Smooth muscle cell (in vitro differentiated cells): ENCODE measurements at regions not wholly inside any gene's neighbourhood (a gene's known extent, or its start where the extent isn't known, plus 50 kb on each side); places are given as distances from the start of the nearest gene placed in this dataset.

Source experiments
- DNase-seq: peaks from one replicate; lab custom pipeline; 2025; ENCODE audit not compliant: unreplicated experiment; lab: John Stamatoyannopoulos, UW
- H2AFZ ChIP-seq: fragments of 200-600 bp; sonication (generic); 2 replicates; pipeline ENCODE4 v1.6.0; 2016; ENCODE audit warnings: antibody characterized with exemption, low read depth, mild to moderate bottlenecking
- H3F3A ChIP-seq: fragments of 200-600 bp; sonication (generic); 2 replicates; pipeline ENCODE4 v1.6.0; 2017; ENCODE audit warnings: antibody characterized with exemption, low read depth
- H3K27ac ChIP-seq: fragments of 200-600 bp; sonication (generic); 2 replicates; pipeline ENCODE4 v1.5.1; 2016; ENCODE audit warnings: low read depth, mild to moderate bottlenecking
- H3K27me3 ChIP-seq: fragments of 200-600 bp; sonication (generic); 2 replicates; pipeline ENCODE4 v1.6.1; 2016; ENCODE audit warnings: low read depth, mild to moderate bottlenecking
- H3K36me3 ChIP-seq: fragments of 200-600 bp; sonication (generic); 2 replicates; pipeline ENCODE4 v1.5.1; 2016; ENCODE audit warnings: low read depth
- H3K4me1 ChIP-seq: fragments of 200-600 bp; sonication (generic); 2 replicates; pipeline ENCODE4 v1.5.1; 2016; ENCODE audit warnings: low read depth
- H3K4me2 ChIP-seq: fragments of 200-600 bp; sonication (generic); 2 replicates; pipeline ENCODE4 v1.6.0; 2016; ENCODE audit warnings: mild to moderate bottlenecking
- H3K4me3 ChIP-seq: fragments of 200-600 bp; sonication (generic); 2 replicates; pipeline ENCODE4 v1.5.1; 2016; ENCODE audit warnings: mild to moderate bottlenecking
- H3K79me2 ChIP-seq: fragments of 200-600 bp; sonication (generic); 2 replicates; pipeline ENCODE4 v1.6.0; 2016; ENCODE audit warnings: low read depth, mild to moderate bottlenecking
- H3K9ac ChIP-seq: fragments of 200-600 bp; sonication (generic); 2 replicates; pipeline ENCODE4 v1.6.0; 2016; ENCODE audit warnings: low read depth
- H3K9me3 ChIP-seq: fragments of 200-600 bp; sonication (generic); replicated peaks from 2 replicates; pipeline ENCODE4 v1.5.1; 2016; ENCODE audit warnings: low read depth
- H4K20me1 ChIP-seq: fragments of 200-600 bp; sonication (generic); 2 replicates; pipeline ENCODE4 v1.6.0; 2016; ENCODE audit warnings: low read depth
- whole genome bisulfite sequencing: methylation state at CpG from one replicate; pipeline ENCODE4 v1.1.7; 2016; ENCODE audit warnings: low lambda C conversion rate; 5-methylcytosine and 5-hydroxymethylcytosine counted together
- TF ChIP-seq, protein P1 (sequence below): fragments of 200-600 bp; sonication (generic); IDR thresholded peaks from 2 replicates; pipeline ENCODE4 v1.5.1; 2017; ENCODE audit warnings: borderline replicate concordance, mild to moderate bottlenecking, antibody characterized with exemption; ENCODE audit not compliant: insufficient read depth, poor library complexity, severe bottlenecking

- WGBS, result 57% methylated on average over 6 of the region's 6 CpGs
- Histone ChIP-seq H3K27ac (no peak overlapping the region), H3K36me3 (no peaks in the 10 kb centered on the region), H3K4me2 (no peak overlapping the region), H3K9me3 (no peaks in the 10 kb centered on the region), H3K9ac (no peak overlapping the region), H2AFZ (no peak overlapping the region), H4K20me1 (no peaks in the 10 kb centered on the region), H3K4me3 (no peak overlapping the region), H3K27me3 (no peaks in the 10 kb centered on the region), H3F3A (no peaks in the 10 kb centered on the region), H3K4me1 (no peaks in the 10 kb centered on the region), H3K79me2 (no peaks in the 10 kb centered on the region)
- no peak for DNase-seq
- TF ChIP-seq, protein P1, sequence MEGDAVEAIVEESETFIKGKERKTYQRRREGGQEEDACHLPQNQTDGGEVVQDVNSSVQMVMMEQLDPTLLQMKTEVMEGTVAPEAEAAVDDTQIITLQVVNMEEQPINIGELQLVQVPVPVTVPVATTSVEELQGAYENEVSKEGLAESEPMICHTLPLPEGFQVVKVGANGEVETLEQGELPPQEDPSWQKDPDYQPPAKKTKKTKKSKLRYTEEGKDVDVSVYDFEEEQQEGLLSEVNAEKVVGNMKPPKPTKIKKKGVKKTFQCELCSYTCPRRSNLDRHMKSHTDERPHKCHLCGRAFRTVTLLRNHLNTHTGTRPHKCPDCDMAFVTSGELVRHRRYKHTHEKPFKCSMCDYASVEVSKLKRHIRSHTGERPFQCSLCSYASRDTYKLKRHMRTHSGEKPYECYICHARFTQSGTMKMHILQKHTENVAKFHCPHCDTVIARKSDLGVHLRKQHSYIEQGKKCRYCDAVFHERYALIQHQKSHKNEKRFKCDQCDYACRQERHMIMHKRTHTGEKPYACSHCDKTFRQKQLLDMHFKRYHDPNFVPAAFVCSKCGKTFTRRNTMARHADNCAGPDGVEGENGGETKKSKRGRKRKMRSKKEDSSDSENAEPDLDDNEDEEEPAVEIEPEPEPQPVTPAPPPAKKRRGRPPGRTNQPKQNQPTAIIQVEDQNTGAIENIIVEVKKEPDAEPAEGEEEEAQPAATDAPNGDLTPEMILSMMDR, result no peak
These were observed 477.0 kb downstream of the GBA3 start for GRCh38 chr4:23169608-23170311.

DNA sequence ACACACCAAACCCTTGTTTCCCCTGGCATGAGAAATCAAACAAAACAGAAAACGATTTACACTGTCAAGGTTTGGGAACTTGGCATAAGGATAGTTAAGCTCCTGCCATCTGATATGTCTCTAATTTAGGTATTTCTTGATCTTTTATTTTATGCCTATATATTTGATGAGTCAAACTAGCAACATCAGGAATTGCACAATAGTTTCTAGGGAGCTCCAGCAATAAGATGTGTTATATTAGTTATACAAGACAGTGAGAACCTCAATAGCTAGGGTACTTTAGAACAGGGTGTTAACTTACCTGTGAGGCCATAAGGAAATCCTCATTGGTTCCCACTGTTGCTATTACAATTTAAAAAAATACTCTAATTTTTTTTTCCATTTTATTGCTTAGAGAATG lies 474.2 kb downstream of the GBA3 start:
- TF ChIP-seq, protein P1, result no peak
- DNase-seq, result no peak
- H3K4me3 ChIP-seq, result no peak overlapping the region
- H3F3A ChIP-seq, result no peaks in the 10 kb centered on the region
- no peak overlapping the region for H3K27ac ChIP-seq
- peaks cover 21% of the 10 kb centered on the region for H3K4me1 ChIP-seq
- H3K4me2 ChIP-seq, result no peak overlapping the region
- no peaks in the 10 kb centered on the region for H3K79me2 ChIP-seq
- 92% methylated on average over 1 of the region's 1 CpG for WGBS
- H2AFZ ChIP-seq, result no peak overlapping the region
- no peaks in the 10 kb centered on the region for H3K36me3 ChIP-seq
- no peaks in the 10 kb centered on the region for H3K27me3 ChIP-seq
- no peak overlapping the region for H3K9ac ChIP-seq
- H4K20me1 ChIP-seq, result no peaks in the 10 kb centered on the region
- H3K9me3 ChIP-seq, result no peaks in the 10 kb centered on the region

GRCh38 chr4:23166407-23166806 lies 473.7 kb downstream of the GBA3 start:
- Histone ChIP-seq H2AFZ (no peak overlapping the region), H3K79me2 (no peaks in the 10 kb centered on the region), H4K20me1 (no peaks in the 10 kb centered on the region), H3K9ac (no peak overlapping the region), H3F3A (no peaks in the 10 kb centered on the region), H3K4me3 (no peak overlapping the region), H3K9me3 (no peaks in the 10 kb centered on the region), H3K27ac (no peak overlapping the region), H3K4me1 (peaks cover 25% of the 10 kb centered on the region), H3K27me3 (no peaks in the 10 kb centered on the region), H3K36me3 (no peaks in the 10 kb centered on the region), H3K4me2 (no peak overlapping the region)
- 92% methylated on average over 5 of the region's 5 CpGs for WGBS
- TF ChIP-seq, protein P1, result no peak
- DNase-seq, result no peak

- no peak for DNase-seq
- Histone ChIP-seq H4K20me1 (no peaks in the 10 kb centered on the region), H3K27me3 (no peaks in the 10 kb centered on the region), H3F3A (no peaks in the 10 kb centered on the region), H3K4me3 (no peak overlapping the region), H3K9ac (no peak overlapping the region), H3K27ac (no peak overlapping the region), H3K4me2 (no peak overlapping the region), H3K9me3 (no peaks in the 10 kb centered on the region), H3K36me3 (no peaks in the 10 kb centered on the region), H3K4me1 (peaks cover 25% of the 10 kb centered on the region), H3K79me2 (no peaks in the 10 kb centered on the region), H2AFZ (no peak overlapping the region)
- TF ChIP-seq, protein P1, result no peak
- WGBS, result 97% methylated on average over 1 of the region's 1 CpG
These were observed 472.9 kb downstream of the GBA3 start for GRCh38 chr4:23165669-23166068.
